H1 (cell line): ENCODE measurements at regions not wholly inside any gene's neighbourhood (a gene's known extent, or its start where the extent isn't known, plus 50 kb on each side); places are given as distances from the start of the nearest gene placed in this dataset.

Source experiments
- CTCF ChIA-PET: fragments of 300-600 bp; sonication (Branson Sonifier 250); formaldehyde crosslinking; loops from one replicate; lab custom pipeline; 2021; ENCODE audit not compliant: partially characterized antibody; lab: Charles Lee
- POLR2A ChIA-PET: fragments of 300-600 bp; sonication (Branson Sonifier 250); formaldehyde crosslinking; loops from one replicate; lab custom pipeline; 2021; ENCODE audit warnings: inconsistent platforms; ENCODE audit not compliant: partially characterized antibody; lab: Charles Lee
- DNase-seq, 2 experiments: peaks; one replicate each; pipeline versions ENCODE4 v3.0.0 to v3.0.0-alpha.2; 2010 to 2022; ENCODE audit warnings: low spot score in 2 of 2, low read depth in 1 of 2, mixed read lengths in 1 of 2
- FAIRE-seq: peaks from 2 replicates; lab custom pipeline; 2011; peaks lifted over from hg19 to GRCh38; lab: Jason Lieb, UNC
- H2AFZ ChIP-seq: 2 replicates; pipeline ENCODE4 v1.8.1; 2012; ENCODE audit warnings: low read length, inconsistent platforms
- H2AK5ac ChIP-seq: 2 replicates; pipeline ENCODE4 v1.6.1; 2013; ENCODE audit warnings: low read depth, low read length
- H2BK120ac ChIP-seq: replicated peaks from 2 replicates; pipeline ENCODE3; 2013; ENCODE audit warnings: low read depth, low read length, inconsistent platforms
- H2BK12ac ChIP-seq: 2 replicates; pipeline ENCODE4 v1.6.1; 2013; ENCODE audit warnings: low read depth, low read length
- H2BK15ac ChIP-seq: 2 replicates; pipeline ENCODE4 v1.6.1; 2013; ENCODE audit warnings: low read length
- H2BK20ac ChIP-seq: 2 replicates; pipeline ENCODE4 v1.6.1; 2013; ENCODE audit warnings: low read length
- H2BK5ac ChIP-seq: 2 replicates; pipeline ENCODE4 v1.6.1; 2013; ENCODE audit warnings: low read depth, low read length
- H3K14ac ChIP-seq: 2 replicates; pipeline ENCODE4 v1.6.1; 2013; ENCODE audit warnings: inconsistent platforms; ENCODE audit not compliant: insufficient read length
- H3K18ac ChIP-seq: 2 replicates; pipeline ENCODE4 v1.6.1; 2013; ENCODE audit warnings: low read length; ENCODE audit errors: extremely low read depth
- H3K23ac ChIP-seq: 2 replicates; pipeline ENCODE4 v1.6.1; 2013; ENCODE audit warnings: inconsistent platforms; ENCODE audit not compliant: insufficient read length
- H3K23me2 ChIP-seq: 2 replicates; pipeline ENCODE4 v1.6.1; 2013; ENCODE audit warnings: low read depth, low read length
- H3K27ac ChIP-seq: 2 replicates; pipeline ENCODE4 v1.6.1; 2011; ENCODE audit warnings: low read depth, low read length, inconsistent platforms
- H3K27me3 ChIP-seq, 4 experiments: replicated peaks in 1 of 4; 1 replicate in 1 of 4; 2 replicates in 3 of 4; pipeline versions ENCODE4 v1.6.1 to v1.8.1; 2011 to 2013; ENCODE audit warnings: low read length in 3 of 4, mild to moderate bottlenecking in 3 of 4, inconsistent platforms in 2 of 4, mixed read lengths in 2 of 4, moderate library complexity in 1 of 4; ENCODE audit not compliant: control insufficient read depth in 3 of 4, insufficient read depth in 3 of 4; ENCODE audit errors: extremely low read depth in 1 of 4
- H3K36me3 ChIP-seq, 4 experiments: 2 replicates each; pipeline versions ENCODE4 v1.6.1 to v1.8.1; 2011 to 2013; ENCODE audit warnings: mild to moderate bottlenecking in 4 of 4, low read length in 3 of 4, moderate library complexity in 2 of 4, control low read depth in 1 of 4, inconsistent platforms in 1 of 4; ENCODE audit not compliant: insufficient read depth in 4 of 4, control insufficient read depth in 2 of 4
- H3K4ac ChIP-seq: replicated peaks from 2 replicates; pipeline ENCODE3; 2013; ENCODE audit warnings: low read length, low read depth, mixed read lengths, inconsistent platforms; ENCODE audit not compliant: insufficient read length
- H3K4me1 ChIP-seq, 4 experiments: replicated peaks in 1 of 4; 1 replicate in 1 of 4; 2 replicates in 3 of 4; pipeline versions ENCODE4 v1.6.1 to v1.8.1; 2011 to 2013; ENCODE audit warnings: low read length in 3 of 4, inconsistent platforms in 2 of 4, mixed read lengths in 1 of 4; ENCODE audit not compliant: insufficient read depth in 4 of 4, control insufficient read depth in 3 of 4
- H3K4me2 ChIP-seq, 2 experiments: 2 replicates each; pipeline versions ENCODE4 v1.6.1 to v1.8.1; 2011 to 2013; ENCODE audit warnings: low read depth in 2 of 2, low read length in 2 of 2, control low read depth in 1 of 2, inconsistent platforms in 1 of 2, mild to moderate bottlenecking in 1 of 2; ENCODE audit not compliant: insufficient read depth in 1 of 2
- H3K4me3 ChIP-seq, 4 experiments: fragments of 200-600, 300-600 bp in 1 of 4; sonication (generic), shearing (Covaris generic), sonication (Bioruptor Twin) in 1 of 4; 2 replicates each; pipeline versions ENCODE4 v1.5.1 to v1.8.1; 2011 to 2016; ENCODE audit warnings: low read length in 4 of 4, low read depth in 3 of 4, control low read depth in 2 of 4, inconsistent platforms in 2 of 4, mild to moderate bottlenecking in 2 of 4, mixed read lengths in 1 of 4, moderate library complexity in 1 of 4; ENCODE audit not compliant: insufficient read depth in 2 of 4; ENCODE audit errors: extremely low read depth in 1 of 4
- H3K56ac ChIP-seq: replicated peaks from 2 replicates; pipeline ENCODE3; 2013; ENCODE audit warnings: low read depth, mild to moderate bottlenecking, mixed read lengths, low read length, inconsistent platforms; ENCODE audit not compliant: insufficient read length
- H3K79me1 ChIP-seq: 2 replicates; pipeline ENCODE4 v1.6.1; 2013; ENCODE audit warnings: low read depth, low read length, control low read depth
- H3K79me2 ChIP-seq, 2 experiments: 2 replicates each; pipeline versions ENCODE4 v1.6.1 to v1.8.1; 2012 to 2013; ENCODE audit warnings: low read length in 2 of 2, mild to moderate bottlenecking in 2 of 2, inconsistent platforms in 1 of 2; ENCODE audit not compliant: insufficient read depth in 2 of 2, control insufficient read depth in 1 of 2
- H3K9ac ChIP-seq, 4 experiments: replicated peaks in 1 of 4; 1 replicate in 1 of 4; 2 replicates in 3 of 4; pipeline versions ENCODE4 v1.6.1 to v1.8.1; 2011 to 2013; ENCODE audit warnings: low read depth in 3 of 4, low read length in 3 of 4, control low read depth in 2 of 4, mild to moderate bottlenecking in 2 of 4, moderate library complexity in 2 of 4, inconsistent platforms in 1 of 4; ENCODE audit errors: extremely low read depth in 1 of 4
- H3K9me3 ChIP-seq, 2 experiments: 2 replicates each; pipeline versions ENCODE4 v1.6.1 to v1.8.1; 2012 to 2013; ENCODE audit warnings: mild to moderate bottlenecking in 2 of 2, moderate library complexity in 2 of 2, control low read depth in 1 of 2, inconsistent platforms in 1 of 2, low read depth in 1 of 2, low read length in 1 of 2, mixed read lengths in 1 of 2; ENCODE audit not compliant: insufficient read depth in 2 of 2
- H4K20me1 ChIP-seq, 2 experiments: replicated peaks in 1 of 2; 2 replicates each; pipeline versions ENCODE3 to v1.8.1; 2011 to 2013; ENCODE audit warnings: inconsistent platforms in 2 of 2, low read length in 2 of 2, mild to moderate bottlenecking in 1 of 2; ENCODE audit not compliant: insufficient read depth in 2 of 2, control insufficient read depth in 1 of 2
- H4K5ac ChIP-seq: 2 replicates; pipeline ENCODE4 v1.6.1; 2013; ENCODE audit warnings: low read length, low read depth, mixed read lengths, inconsistent platforms; ENCODE audit not compliant: insufficient read length
- H4K8ac ChIP-seq: 2 replicates; pipeline ENCODE4 v1.8.0; 2013; ENCODE audit warnings: mild to moderate bottlenecking, moderate library complexity, low read length, inconsistent platforms; ENCODE audit not compliant: insufficient read depth; ENCODE audit errors: extremely low read depth
- H4K91ac ChIP-seq: replicated peaks from 2 replicates; pipeline ENCODE3; 2013; ENCODE audit warnings: low read length, mixed read lengths, inconsistent platforms; ENCODE audit not compliant: insufficient read length
- CBX5 ChIP-seq: fragments of 300-800, 300-1000 bp; sonication (generic); IDR thresholded peaks from 2 replicates; pipeline ENCODE4 v1.7.1; 2016; ENCODE audit warnings: antibody characterized with exemption, low read length, low read depth
- MAFK ChIP-seq: IDR thresholded peaks from 2 replicates; pipeline ENCODE4 v1.6.1; 2012; ENCODE audit warnings: low read depth, mild to moderate bottlenecking, improper control_type of control experiment, low read length
- WGBS, 2 experiments: shearing (Covaris generic) in 1 of 2; methylation state at CpG; one replicate each; pipeline versions ENCODE4 v1.1.6 to v1.1.7; 2013 to 2015; ENCODE audit warnings: low lambda C conversion rate in 2 of 2, mixed read lengths in 2 of 2, inconsistent platforms in 1 of 2, low coverage in 1 of 2, missing lambda C conversion rate in 1 of 2; ENCODE audit not compliant: insufficient replicate concordance in 2 of 2, insufficient coverage in 1 of 2, insufficient read length in 1 of 2; ENCODE audit errors: extremely low coverage in 1 of 2, missing lambda C conversion rate in 1 of 2; 5-methylcytosine and 5-hydroxymethylcytosine counted together

GRCh38 chr2:21412944-21413443 lies 289.2 kb downstream of the TDRD15 start:
- H3K27ac ChIP-seq, result no peak overlapping the region
- H4K91ac ChIP-seq, result no peak overlapping the region
- DNase-seq, result no peak
- H3K4ac ChIP-seq, result no peak overlapping the region
- peaks cover 0 to 2% (median 0%) of the 10 kb centered on the region in 4 experiments; a peak in 1 of 7 replicates for H3K4me1 ChIP-seq
- no peak overlapping the region for H3K4me2 ChIP-seq
- no peak overlapping the region for H4K5ac ChIP-seq
- H4K20me1 ChIP-seq, result no peaks in the 10 kb centered on the region
- no peak overlapping the region for H2BK120ac ChIP-seq
- no peak overlapping the region for H2BK12ac ChIP-seq
- H3K79me2 ChIP-seq, result no peaks in the 10 kb centered on the region
- H3K14ac ChIP-seq, result no peak overlapping the region
- H3K18ac ChIP-seq, result no peak overlapping the region
- H3K4me3 ChIP-seq, result no peak overlapping the region
- ChIA-PET CTCF (interaction anchor here (1.2 to 2.4 kb wide), 3 partner anchors 9 to 211 kb away, joined by 3 to 12 read pairs (median 3); no protein-coding TSS in a partner anchor), POLR2A (no interaction called here)
- H2AK5ac ChIP-seq, result no peak overlapping the region
- no peak overlapping the region for H2BK15ac ChIP-seq
- no peaks in the 10 kb centered on the region for H3K79me1 ChIP-seq
- no peaks in the 10 kb centered on the region for H3K27me3 ChIP-seq
- no peak overlapping the region for H3K9ac ChIP-seq
- no peak overlapping the region for H2BK20ac ChIP-seq
- H3K9me3 ChIP-seq, result no peaks in the 10 kb centered on the region
- TF ChIP-seq MAFK (no peak), CBX5 (no peak)
- H3K36me3 ChIP-seq, result no peaks in the 10 kb centered on the region
- FAIRE-seq, result no peak
- no peak overlapping the region for H2AFZ ChIP-seq
- no peak overlapping the region for H3K56ac ChIP-seq
- no peak overlapping the region for H2BK5ac ChIP-seq
- no peaks in the 10 kb centered on the region for H3K23me2 ChIP-seq
- no peak overlapping the region for H3K23ac ChIP-seq
- no peak overlapping the region for H4K8ac ChIP-seq
- WGBS, 2 experiments, result 89% methylated on average over 4 of the region's 4 CpGs; no CpG with 5 or more reads in 1 of the 2 experiments
